ENCODE measurements at regions not wholly inside any gene's neighbourhood (a gene's known extent, or its start where the extent isn't known, plus 50 kb on each side); places are given as distances from the start of the nearest gene placed in this dataset.

DNA sequence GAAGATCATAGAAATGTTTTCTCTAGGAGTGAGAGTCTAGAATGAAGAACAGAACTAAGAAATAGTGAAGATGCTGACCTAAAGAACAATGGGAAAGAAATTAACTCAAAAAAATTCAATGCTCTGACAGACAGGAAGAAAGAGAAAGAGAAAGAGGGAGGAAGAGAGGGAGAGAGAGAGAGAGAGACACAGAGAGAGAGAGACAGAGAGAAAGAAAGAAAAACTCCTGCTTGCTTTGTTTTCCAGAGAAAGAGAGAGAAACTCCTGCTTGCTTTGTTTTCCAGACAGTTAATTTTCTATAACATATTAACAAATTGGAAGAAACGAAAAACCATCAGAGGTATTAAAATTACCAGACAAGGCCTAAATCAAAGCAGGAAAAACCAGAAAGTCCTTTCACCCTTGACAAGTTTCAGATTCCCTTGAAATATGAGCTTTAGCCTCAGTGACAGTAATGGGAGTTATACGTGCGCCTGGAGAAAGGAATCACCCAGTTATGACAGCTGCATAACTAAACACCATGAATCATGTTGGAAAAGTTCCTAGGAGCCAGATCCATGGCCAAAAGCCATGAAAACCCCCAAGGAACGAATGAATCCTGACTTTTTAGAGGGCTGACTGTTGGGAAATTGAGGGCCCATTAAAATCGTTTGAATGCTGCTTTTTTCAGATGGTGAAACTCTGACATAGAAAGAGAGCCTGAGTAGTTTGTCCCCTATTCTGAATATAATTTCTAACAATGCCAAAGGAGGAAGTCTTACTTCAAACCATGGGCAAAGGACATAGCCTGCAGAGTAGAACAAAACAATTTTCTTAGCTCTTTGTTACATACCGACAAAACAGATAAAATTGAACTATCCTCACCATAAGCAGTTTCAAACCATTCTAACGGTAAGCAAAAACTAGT lies 228.6 kb upstream of the CHST9 start:
- DNase-seq (ENCODE audit: low read depth in 4 of 4, low spot score in 3 of 4) = peak; percentile 25 to 52 (median 36)

DNA sequence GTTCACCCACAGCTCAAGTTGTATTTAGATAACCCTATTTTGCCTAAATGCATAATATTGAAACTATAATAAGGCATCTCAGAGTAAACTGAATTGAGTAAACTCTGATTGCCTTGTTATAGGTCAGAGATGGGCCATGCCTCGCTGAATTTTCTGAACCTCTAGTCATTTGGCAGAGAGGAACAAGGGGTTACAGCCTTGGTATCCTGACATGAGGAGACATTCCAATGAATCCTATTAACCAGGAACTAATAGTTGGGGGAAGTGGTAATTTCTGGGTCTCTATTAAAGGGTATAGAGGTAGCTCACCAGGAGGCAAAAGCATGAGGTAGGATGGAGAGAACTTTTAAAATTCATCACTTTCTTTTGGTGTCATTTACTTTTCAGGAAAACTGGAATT lies 227.4 kb upstream of the CHST9 start:
- no peak for DNase-seq (ENCODE audit: low read depth in 4 of 4, low spot score in 3 of 4)

DNA sequence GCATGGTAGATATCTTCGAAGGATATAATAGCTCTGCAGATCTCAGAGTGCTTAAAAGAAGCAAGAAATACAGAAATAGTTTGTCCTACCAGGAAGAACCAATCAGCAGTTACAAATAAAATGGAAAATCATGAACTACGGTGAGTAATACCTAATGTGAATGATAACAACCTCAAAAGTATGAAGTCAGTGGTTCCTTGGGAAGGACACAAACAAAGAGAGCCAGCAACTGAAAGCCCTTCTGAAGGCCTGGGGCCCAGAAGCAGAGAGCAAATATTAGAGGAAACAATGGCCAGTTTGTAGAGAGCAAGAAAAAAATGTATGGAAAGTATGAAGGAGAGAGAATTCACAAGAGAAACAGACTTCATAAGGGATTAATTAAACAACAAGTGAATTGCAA lies 226.8 kb upstream of the CHST9 start:
- DNase-seq (ENCODE audit: low read depth in 4 of 4, low spot score in 3 of 4) = no peak

DNA sequence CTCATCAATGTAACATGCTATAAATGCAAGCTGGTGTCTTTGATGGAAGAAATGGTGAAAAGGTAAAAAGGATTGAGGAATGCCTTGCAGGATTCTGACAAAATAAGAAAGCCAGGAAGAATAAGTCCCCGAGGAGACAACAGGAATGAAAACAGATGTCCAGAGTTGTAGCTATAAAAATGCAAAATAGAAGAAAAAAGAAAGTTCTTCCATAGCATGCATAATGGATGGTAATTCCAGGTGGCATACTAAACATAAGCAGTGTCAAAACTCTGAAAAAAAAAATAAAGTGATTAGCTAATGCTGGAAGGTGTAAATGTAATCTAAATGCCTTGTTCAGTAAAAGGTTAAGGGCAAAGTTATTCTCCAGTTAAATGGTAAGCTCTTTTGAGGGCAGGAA lies 225.9 kb upstream of the CHST9 start:
- no peak for DNase-seq (ENCODE audit: low read depth in 4 of 4, low spot score in 3 of 4)

DNA sequence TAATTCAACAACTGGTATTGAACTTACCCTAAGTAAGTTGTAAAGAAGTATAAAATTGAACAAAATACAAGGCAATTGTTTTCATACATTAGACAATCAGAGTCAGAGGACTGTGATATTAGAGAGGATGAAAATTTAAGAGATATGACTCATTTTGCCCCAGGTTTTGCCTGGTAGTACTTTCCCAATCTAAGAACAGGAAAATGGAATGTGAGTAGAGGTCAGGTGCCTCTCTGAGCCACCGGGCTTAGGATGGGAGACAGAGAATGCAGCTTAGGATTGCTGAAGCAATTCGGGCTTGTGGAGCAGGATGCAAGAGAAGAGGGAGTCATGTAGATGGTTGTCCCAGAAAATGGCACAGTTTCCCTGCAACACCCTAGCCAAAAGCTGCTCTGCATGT lies 219.7 kb upstream of the CHST9 start:
- no peak for DNase-seq (ENCODE audit: low read depth in 4 of 4, low spot score in 3 of 4)

DNA sequence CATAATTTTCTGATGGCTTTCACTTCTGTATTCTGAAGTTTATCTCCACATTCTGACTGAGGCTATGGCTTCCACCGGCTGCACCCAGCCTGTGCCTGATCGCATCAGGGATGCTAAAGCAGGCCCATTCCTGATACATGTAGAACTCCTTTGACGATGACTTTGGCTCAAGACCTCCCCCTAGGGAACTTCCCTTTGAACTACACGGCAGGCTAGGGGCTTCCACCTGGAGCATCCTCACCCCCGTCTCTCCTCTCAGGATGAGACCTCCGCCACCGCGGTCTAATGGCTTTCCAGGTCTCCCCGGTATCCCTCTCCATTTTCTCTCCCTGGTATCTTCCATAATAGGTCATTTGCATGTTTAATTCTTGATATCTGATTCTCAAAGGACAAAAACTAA lies 214.9 kb upstream of the CHST9 start:
- no peak for DNase-seq (ENCODE audit: low read depth in 4 of 4, low spot score in 3 of 4)

DNA sequence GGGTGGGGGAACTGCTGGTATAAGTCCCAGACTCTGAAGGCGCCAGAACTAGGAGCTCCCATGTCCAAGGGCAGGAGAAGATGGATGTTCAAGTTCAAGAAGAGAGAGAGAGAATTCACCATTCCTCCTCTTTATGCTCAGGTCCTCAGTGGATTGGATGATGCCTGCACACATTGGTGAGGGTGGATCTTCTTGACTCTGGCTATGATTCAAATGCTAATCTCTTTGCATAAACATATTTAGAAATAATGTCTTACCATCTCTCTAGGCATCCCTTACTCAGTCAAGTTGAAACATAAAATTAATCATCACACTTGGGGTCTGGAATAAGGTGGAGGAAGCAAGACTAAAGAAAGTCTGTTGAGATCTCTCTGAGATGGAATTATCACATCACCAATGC lies 210.6 kb upstream of the CHST9 start:
- DNase-seq (ENCODE audit: low read depth in 4 of 4, low spot score in 3 of 4) = no peak

DNA sequence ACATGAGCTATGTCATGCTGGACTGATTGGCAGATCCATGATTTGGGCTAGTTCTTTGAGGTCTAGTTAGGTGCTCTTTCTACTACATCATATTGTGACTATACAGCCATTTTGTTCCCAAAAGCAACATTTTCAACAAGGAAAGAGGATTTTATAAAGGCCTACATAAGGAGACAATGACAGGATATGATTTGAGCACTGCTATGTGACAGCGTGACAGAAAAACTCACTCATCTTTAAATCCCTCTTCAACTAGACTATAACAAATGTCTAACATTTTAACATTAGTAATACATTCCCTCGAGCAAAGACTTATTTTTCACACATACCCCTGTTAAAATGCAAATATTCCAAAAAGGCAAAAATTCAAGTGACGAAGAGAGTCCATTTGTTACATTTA lies 209.6 kb upstream of the CHST9 start:
- no peak for DNase-seq (ENCODE audit: low read depth in 4 of 4, low spot score in 3 of 4)

DNA sequence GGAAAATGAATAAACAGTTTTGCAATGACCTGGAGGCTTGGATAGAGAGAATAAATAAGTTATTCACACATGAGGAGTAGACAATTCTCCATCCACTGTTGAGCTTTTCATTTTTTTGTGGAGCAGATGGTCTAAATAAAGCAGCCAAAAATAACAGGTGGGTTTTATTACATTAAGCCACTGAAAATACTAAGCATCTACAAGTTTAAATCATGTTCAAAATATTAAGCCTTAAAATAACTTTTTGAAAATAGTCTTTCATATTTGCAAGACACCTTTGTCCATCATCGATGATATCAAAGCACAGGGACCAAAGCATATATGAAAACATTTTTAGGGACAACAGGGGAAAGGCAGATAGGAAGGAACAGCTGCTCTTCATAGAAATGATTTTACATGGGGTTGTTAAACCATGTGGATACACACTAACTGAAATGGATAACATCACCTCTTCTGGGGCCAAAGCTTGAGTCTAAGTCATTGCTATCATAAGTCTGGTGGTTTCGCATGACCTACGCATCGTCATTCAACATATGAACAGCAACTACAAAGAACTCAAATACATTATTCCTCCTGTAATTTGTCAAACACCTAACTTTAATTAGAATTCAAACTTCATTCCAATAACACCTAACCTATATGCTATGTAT lies 197.6 kb upstream of the CHST9 start:
- no peak for DNase-seq (ENCODE audit: low read depth in 4 of 4, low spot score in 3 of 4)

DNA sequence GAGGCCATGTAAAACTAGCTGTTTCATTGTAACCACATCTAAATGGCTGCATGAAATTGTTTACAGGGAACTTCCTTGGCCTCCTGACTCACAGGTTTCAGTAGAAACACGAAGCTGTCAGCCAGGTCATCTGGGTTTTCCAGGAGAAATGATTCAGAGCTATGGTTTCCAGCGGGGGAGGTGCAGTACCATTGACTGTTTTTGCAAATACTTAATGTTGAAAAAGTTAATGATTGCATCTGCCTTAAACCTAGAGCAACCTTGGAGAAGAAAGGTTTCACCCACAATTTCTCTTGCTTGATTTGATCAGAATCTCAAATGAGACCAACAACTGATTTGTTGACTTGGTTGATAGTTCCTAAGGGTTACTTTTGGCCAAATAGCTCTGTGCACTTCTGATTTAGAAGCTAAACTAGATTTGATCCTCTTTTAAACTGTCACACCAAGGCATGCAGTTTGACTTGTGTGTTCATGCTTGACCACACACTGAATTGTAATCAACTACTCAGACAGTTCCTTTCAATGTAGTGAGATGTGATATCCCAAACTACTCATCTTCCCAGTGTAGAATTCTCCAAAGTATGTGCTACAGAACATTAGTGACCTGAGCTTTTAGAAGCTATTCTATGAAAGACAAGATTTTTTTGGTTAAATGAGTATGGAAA lies 193.5 kb upstream of the CHST9 start:
- DNase-seq (ENCODE audit: low read depth in 4 of 4, low spot score in 3 of 4) = peak; percentile 26 to 50 (median 36)

DNA sequence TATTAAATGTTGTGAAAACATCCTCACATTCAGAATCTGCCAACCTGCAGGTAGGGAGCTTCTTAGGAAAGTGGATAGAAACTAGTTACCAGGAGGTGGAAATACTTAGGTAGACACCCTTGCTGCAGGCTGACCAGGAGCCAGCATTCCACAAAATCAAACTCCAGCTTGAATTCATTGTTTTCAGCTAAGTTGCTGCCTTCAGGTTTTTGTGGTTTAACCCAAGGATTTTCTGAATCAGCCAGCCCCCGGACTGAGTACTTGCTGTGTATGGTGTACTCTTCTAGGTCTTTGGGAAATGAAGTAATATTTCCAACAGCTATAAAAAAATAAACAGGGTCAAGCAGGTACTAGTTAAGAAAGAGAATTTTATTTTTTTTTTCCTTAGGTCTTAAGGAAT lies 192.1 kb upstream of the CHST9 start:
- no peak for DNase-seq (ENCODE audit: low read depth in 4 of 4, low spot score in 3 of 4)

DNA sequence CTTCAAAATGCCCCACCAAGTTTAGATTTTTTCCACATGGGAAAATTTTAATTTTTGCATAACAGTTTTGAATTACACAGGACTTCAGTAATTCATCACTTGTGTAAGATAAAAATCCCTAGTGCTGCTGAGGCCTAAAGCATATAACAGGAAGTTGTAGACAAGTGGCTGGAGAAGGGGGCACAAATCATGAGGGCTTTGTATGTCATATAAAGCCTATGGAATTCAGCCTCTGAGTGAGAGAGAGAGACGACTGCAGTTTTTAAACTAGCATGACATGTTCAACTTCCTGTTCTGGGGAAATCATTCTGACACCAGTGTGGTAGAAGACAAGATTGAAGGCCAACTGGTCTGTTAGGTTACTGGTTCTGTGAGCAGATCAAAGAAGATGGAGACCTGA lies 187.3 kb upstream of the CHST9 start:
- no peak for DNase-seq (ENCODE audit: low read depth in 4 of 4, low spot score in 3 of 4)

DNA sequence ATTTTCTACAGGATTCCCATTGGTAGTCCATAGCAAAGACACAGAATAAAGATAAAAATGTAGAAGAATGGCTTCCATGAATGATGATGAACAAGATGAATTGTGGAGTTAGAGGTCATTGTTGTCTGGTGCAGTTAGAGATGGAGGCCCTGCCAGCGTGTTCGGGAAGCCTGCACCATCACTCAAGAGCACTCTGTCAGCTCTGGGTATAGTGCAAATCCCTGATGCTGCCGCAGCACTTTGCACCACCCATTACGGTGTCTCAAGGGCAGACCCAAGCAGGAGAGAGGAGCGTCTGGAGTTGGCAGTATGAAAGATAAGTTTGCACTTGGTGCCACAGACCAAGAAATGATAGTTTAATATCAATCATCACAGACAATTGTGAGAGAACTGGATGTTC lies 181.6 kb upstream of the CHST9 start:
- DNase-seq (ENCODE audit: low read depth in 4 of 4, low spot score in 3 of 4) = no peak

DNA sequence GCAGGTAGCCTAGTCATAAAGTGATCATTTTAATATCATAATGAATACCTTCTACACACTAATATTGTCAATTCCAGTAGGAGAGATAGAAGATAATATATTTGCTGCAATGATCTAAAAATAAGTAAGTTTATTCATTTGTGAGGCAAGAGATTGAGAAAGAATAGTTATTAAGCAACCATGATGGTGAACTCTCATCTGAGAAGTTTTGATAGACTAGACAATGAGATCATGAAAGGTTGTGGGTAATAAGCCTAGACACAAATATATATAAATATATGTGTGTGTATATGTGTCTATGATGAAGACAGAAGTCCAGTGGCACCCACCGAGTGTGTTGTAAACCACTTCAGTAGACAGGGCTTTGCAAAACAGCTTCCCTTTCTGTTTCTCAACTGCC lies 181.0 kb upstream of the CHST9 start:
- DNase-seq (ENCODE audit: low read depth in 4 of 4, low spot score in 3 of 4) = no peak

DNA sequence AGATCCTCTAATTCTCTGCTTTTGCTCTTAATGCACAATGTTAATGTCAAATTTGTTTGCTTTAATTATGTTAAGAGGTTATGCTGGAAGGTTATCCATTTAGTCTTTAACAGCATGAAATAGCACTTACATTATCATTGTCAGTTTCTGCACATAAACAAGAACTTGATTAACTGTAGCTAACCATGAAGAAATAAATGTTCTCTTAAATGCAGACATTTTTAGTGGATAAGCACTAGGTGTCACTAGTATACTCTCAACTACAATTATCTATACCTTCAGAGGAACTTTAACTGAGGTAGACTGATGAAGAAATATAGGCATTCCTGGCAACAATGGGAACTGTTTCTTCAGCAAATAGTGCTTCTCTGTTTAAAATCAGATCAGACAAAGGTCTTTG lies 178.8 kb upstream of the CHST9 start:
- no peak for DNase-seq (ENCODE audit: low read depth in 4 of 4, low spot score in 3 of 4)

DNA sequence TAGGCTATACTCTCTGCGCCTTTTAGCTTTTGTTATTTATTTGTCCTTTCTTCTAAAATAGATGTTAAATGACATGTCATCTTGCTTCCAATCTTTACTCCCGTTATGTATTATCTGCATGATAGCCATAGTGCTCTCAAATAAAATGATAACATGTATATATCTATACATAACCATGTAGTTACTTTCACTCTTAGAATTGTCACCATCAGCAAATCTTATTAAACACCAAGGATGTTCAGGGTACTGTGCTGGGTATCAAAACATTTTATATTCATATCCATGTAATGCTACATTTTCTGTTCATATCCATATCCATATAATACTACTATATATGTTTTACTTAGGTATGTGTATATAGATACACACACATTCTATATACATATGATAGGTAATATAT lies 176.4 kb upstream of the CHST9 start:
- no peak for DNase-seq (ENCODE audit: low read depth in 4 of 4, low spot score in 3 of 4)

DNA sequence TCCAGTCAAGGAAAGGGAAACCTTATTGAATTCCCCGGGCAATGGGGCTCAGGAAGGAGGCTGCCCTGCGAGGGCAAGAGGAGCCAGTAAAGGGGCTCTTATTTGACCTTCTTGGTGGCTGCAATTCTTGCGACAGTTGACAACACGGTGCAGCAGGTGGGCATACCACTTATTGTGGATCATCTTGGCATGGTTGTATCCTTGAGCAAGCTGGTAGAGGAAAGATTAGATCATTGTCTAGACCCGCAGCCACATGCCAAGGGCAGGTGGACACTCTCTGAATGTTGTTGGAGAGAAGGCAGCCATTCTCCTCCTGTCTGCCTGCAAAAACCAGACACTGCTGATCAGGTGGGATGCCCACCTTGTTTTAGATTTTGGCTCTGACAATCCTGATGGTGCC lies 170.2 kb upstream of the CHST9 start:
- DNase-seq (ENCODE audit: low read depth in 4 of 4, low spot score in 3 of 4) = no peak

DNA sequence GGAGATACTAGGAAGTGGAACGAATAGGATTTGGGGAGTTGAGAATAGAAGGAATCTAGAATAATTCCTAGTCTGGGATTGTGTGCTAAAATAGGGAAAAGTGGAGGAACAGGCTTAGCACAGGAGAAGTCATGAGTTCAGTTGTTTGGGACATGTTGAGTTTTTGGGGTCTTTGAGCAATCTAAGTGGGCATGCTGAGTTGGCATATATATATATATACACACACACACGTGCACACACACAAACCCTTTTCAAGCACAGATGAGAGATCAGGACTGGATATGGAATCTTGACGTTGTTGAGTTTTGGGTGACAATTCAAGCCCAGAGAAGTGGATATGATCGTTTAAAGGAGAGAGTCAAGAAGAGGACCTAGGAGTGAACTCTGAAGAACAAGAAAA lies 168.2 kb upstream of the CHST9 start:
- DNase-seq (ENCODE audit: low read depth in 4 of 4, low spot score in 3 of 4) = no peak

DNA sequence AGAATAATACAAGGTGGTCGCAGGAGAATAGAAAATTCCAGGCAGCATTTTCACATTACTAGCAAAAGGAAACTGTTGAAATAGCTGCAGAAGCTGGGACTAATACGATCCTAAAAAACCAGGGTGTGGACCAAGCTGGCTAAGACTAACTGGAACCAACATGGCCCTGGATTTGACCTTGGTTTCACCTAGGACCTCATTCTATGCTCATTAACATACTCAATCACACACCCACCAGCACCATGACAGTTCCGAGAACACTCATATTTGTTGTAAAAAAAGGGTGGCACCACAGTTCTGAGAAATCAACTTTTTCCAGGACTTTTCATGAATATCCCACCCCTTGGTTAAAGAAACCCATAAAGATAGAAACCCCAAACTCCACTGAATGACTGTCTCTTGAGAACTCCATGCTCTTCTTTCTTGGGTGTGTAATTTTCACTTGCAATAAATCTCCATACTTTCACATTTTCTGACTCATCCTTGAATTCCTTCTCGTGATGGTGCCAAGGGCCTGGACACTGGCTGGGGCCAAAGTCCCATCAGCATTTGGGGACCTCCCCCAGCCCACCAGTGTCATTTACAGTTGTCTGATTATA lies 164.3 kb upstream of the CHST9 start:
- DNase-seq (ENCODE audit: low read depth in 4 of 4, low spot score in 3 of 4) = no peak

DNA sequence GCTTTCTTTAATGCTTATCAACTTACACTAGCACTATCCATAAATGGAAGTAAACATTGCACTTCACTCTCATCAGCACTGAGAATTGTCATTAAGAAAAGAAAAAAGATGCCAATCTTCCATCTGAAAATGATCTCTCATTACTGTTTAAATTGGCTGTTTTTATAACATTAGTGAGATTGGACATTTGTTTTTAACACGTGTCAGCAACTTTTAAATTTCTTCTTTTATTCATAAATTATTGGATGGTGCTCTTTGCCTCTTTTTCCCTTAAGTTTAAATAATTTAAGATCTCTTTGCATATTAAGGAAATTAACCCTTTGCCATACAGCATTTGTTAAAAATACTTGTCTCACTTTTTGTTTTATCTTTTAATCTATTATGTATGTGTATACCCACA lies 146.5 kb upstream of the CHST9 start:
- no peak for DNase-seq (ENCODE audit: low read depth in 4 of 4, low spot score in 3 of 4)

DNA sequence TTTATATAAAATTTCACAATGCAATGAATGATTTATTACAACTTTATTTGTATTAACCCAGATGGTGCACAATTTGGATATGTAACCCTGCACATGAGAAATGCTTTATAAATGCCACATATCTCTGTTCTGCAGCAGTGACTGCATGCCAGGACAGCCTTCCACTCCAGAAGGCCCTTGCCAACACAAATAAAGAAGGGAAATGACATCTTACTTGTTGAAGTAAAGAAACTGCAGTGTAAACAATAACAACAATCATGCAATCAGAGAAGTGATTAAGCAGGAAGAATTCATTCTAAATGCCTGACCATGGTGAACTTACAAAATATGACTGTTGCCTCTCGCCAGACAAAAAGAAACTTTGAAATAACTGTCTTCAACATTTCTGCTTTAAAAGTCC lies 129.9 kb upstream of the CHST9 start:
- no peak for DNase-seq (ENCODE audit: low read depth in 4 of 4, low spot score in 3 of 4)

All from right renal pelvis (tissue), 4 donors.